ENCODE measurements at regions not wholly inside any gene's neighbourhood (a gene's known extent, or its start where the extent isn't known, plus 50 kb on each side); places are given as distances from the start of the nearest gene placed in this dataset.

DNA sequence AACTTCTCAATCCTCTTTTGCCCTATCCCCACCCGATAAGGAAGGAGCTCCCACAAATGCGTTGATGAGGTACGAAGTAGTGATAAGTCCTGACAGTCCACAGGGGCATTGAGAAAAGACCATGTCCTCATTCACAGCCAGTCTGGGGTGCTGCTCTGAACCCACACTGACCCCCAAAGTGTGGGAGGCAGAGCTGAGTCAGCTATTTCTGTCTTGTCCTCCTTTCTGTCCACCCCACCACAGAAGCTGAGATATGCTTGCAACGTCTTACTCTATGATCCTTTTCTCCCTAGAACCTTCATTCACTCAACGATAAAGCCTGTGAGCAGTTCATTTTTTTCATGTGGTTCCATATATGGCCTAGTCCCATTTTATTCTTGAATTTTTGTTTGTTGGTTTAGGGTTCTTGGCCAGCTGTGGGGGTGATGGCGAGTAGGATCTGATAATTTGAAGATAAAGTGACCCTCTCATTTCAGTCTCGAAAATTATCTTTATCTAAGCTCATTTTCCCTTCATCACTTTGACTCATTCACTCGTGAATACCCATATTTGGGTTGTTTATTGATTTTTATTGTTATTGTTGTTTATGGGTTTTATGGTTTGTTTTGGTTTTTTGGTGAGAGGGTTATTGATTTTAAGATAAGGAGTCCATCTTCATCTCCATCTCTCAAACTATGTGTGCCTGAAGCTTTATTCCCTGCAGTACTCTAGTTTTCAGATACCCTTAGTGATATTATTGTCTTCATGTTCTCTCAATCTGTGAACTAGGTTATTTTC lies 58.5 kb upstream of the ZNF366 start:
- no peak for DNase-seq (ENCODE audit: extremely low read depth in 1 of 11, low read depth in 9 of 11, low spot score in 4 of 11)

DNA sequence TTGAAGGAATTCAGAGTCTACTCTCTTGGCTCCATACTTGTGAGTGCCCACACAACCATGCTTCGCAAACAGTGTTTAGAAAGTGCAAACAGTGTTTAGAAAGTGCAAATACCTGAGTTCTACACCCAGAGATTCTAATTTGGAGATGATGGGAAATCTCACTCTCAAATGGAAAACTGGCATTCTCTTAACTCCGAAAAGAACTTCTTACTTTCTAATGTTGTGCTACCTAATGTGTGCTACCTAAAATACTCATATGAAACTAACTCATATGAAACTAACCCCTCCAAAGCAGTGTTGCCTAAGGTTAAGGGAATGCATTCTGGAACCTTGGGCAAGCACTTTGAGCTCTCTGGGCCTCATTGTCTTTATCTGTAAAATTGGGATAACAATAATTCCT lies 55.5 kb upstream of the ZNF366 start:
- DNase-seq (ENCODE audit: extremely low read depth in 1 of 11, low read depth in 9 of 11, low spot score in 4 of 11): no peak

DNA sequence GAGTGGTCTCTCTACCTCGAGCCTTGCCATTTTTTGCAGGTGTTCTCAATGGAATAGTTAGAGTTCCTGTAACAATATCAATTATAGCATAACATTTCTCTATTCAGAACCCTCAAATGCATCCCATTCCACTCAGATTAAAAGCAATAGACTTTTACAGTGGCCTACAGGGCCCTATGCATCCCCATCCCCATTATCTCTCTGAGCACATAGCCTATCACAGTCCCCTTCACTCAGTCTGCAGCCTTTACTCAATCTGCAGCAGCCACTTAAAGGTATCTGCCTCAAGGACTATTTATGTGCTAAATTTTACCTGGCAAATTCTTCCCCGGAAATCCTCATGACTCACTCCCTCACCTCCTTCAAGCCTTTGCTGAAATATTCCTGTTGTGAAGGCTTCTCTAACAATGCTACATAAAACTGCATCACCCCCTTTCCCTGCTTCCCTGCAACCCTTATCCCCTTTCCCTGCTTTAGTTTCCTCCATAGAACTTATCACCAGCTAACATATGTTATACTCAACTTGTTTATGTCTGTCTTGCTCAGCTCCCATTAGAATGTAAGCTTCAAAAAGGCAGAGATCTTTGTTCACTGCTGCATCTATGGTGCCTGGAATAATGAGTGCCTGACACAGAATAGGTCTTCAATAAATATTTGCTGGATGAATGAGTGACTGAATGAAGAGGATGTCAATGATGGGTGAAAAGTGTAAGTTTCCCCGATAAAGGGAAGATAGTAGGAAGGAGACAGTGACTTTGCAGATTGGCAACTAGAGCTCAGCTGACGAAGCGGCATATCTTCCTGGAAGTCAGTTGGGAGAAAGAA lies 54.1 kb upstream of the ZNF366 start:
- no peak for DNase-seq (ENCODE audit: extremely low read depth in 1 of 11, low read depth in 9 of 11, low spot score in 4 of 11)

DNA sequence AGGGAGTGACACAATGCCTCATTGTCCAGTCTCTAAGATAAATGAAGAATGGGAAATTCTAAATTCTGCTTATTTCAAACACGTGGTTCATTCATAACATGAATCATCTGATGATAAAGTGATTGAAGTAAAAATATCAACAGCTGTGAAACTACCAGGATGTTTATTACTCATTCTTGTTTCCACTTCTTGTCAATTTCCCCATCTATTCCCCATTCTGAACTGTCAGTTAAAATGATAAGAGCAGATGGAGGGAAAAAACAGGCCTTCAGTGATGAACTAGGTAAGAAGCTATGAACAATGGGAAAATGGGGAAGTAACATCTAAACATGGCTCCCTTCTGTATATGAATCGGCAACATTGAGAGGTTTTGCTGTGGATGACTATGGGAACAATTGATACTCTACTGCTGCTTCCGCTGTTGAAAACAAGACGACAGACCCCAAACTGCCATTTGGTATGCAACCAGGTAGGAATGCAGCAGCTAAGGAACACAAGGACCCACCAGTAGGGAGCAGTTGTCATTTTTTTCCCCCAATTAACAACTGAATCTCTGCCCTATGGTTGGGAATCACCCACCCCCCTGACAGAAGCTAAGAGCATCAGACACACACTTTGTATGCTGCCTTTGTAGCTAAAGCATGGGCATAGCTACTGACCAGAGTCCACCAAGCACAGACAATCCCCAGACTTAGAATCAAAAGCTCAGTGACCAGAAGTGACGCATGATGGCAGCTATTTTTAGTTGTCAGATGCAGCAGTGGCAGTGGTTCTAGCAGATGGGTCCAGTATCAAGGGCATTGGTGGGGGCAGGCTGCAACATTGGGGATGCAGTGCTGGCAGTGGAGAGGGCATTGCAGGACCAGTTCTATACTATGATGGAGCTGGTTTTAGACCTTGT lies 52.9 kb upstream of the ZNF366 start:
- DNase-seq (ENCODE audit: extremely low read depth in 1 of 11, low read depth in 9 of 11, low spot score in 4 of 11): no peak

DNA sequence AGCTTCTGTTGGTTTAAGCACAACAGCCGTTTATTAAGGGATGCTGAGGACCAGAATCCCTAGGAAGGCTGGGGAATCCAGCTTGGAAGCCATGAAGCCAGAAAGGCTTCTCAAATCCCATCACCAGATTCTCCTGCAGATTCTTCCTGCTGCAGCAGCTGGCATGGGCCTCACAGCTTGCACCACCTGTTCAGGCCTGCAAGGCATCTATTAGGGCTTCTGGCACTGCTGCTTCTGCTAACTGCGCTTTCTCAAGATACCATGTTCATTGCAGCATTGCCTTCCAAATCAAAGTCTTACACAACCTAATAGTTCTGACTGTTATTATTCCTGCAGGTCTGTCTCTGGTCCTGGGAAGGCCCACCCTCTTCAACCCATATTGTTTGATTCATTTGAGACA lies 51.2 kb upstream of the ZNF366 start:
- DNase-seq (ENCODE audit: extremely low read depth in 1 of 11, low read depth in 9 of 11, low spot score in 4 of 11): no peak

DNA sequence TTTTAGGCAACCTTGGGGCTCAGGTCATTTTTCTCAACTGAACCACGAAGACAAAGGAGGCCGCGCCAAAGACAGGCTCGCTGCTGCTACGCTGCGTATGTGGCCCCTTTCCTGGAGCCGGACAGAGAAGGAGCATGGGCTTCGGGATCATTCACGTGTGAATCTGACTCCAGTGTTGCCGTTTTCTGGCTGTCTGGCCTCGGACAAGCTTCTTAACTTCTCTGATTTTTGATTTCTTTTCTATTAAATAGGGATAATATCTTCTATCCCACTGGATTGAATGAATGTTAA lies 50.8 kb upstream of the ZNF366 start:
- no peak for DNase-seq (ENCODE audit: extremely low read depth in 1 of 11, low read depth in 9 of 11, low spot score in 4 of 11)

DNA sequence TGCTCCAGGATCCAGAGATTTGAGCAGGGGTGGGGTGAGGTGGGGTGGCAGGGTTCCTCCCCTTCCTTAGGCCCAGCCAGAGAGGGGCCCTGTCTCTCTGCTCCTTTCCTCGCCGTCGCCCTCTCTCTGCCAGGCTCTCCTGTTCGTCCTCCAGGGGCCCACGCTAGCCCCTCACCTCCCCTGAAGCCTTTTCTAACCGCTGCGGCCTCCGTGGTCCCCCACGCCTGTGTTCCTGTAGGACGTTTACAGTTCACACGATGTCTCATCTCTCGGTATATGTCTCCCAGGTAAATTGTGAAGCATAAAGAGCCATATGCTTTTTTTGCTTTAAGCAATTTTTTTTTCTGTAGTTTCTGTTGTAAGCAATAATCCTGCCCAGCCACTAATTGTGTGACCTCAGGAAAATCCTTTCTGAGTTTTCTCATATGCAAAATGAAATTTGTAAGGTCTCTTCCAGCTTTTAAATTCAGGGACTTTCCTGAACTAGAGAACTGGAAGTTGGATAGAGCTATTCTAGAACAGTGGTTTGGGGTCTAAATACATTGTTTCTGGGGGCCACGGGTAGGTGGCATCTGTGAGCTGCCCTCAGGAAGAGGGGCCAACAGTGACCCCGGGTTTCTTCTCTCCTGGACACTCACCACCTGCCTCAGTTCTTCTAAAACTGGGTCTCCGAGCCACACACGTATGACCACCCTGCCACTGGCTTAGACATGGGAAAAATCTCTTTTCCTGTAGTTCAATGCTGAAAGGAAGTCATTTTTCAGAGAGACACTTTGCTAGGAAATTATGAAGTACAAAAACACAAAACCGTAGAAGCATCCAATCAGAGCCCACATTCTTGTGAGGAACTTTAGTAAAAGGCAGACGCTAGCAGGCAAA lies 50.2 kb upstream of the ZNF366 start:
- DNase-seq (ENCODE audit: extremely low read depth in 1 of 11, low read depth in 9 of 11, low spot score in 4 of 11): no peak

Measured in renal cortex interstitium (tissue), 11 donors.